Ascending aorta (tissue), 2 donors: ENCODE measurements at regions not wholly inside any gene's neighbourhood (a gene's known extent, or its start where the extent isn't known, plus 50 kb on each side); places are given as distances from the start of the nearest gene placed in this dataset.

Experiments
- DNase-seq, 2 donors: peaks; one replicate each; pipeline ENCODE4 v3.0.0-alpha.2; 2019; ENCODE audit warnings: low spot score in 2 of 2
- H3K27ac ChIP-seq, 2 donors: fragments of 200-600 bp; sonication (generic); one replicate each; pipeline ENCODE4 v1.5.1; 2016 to 2017; ENCODE audit warnings: mild to moderate bottlenecking in 1 of 2
- H3K27me3 ChIP-seq: fragments of 200-600 bp; sonication (generic); one replicate; pipeline ENCODE4 v1.5.1; 2017
- H3K36me3 ChIP-seq, 2 donors: fragments of 200-600 bp; sonication (generic); one replicate each; pipeline ENCODE4 v1.5.1; 2016
- H3K4me1 ChIP-seq, 2 donors: fragments of 200-600 bp; sonication (generic); one replicate each; pipeline ENCODE4 v1.5.1; 2016 to 2017; ENCODE audit warnings: mild to moderate bottlenecking in 1 of 2
- H3K4me3 ChIP-seq, 2 donors: fragments of 200-600 bp; sonication (generic); one replicate each; pipeline ENCODE4 v1.5.1; 2016 to 2017; ENCODE audit warnings: mild to moderate bottlenecking in 1 of 2
- H3K9me3 ChIP-seq, 2 donors: fragments of 200-600 bp; sonication (generic); one replicate each; pipeline ENCODE4 v1.5.1; 2016
- intact Hi-C: fragments of 100-400 bp; cut with DNase I; formaldehyde crosslinking; loops from one replicate; pipeline ENCODE4 v1.15.1; 2023
- TF ChIP-seq, protein P1 (sequence below), 3 experiments: fragments of 200-600 bp in 2 of 3; fragments of 450-650 bp in 1 of 3; sonication (generic) in 2 of 3; IDR thresholded peaks; one replicate each; pipeline ENCODE4 v1.5.1; 2016 to 2019; ENCODE audit warnings: antibody characterized with exemption in 3 of 3, mild to moderate bottlenecking in 1 of 3, moderate library complexity in 1 of 3

- TF ChIP-seq, protein P1, sequence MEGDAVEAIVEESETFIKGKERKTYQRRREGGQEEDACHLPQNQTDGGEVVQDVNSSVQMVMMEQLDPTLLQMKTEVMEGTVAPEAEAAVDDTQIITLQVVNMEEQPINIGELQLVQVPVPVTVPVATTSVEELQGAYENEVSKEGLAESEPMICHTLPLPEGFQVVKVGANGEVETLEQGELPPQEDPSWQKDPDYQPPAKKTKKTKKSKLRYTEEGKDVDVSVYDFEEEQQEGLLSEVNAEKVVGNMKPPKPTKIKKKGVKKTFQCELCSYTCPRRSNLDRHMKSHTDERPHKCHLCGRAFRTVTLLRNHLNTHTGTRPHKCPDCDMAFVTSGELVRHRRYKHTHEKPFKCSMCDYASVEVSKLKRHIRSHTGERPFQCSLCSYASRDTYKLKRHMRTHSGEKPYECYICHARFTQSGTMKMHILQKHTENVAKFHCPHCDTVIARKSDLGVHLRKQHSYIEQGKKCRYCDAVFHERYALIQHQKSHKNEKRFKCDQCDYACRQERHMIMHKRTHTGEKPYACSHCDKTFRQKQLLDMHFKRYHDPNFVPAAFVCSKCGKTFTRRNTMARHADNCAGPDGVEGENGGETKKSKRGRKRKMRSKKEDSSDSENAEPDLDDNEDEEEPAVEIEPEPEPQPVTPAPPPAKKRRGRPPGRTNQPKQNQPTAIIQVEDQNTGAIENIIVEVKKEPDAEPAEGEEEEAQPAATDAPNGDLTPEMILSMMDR (IDR thresholded peaks at IDR 0.05) = no peak
- Histone ChIP-seq H3K27ac (no peak overlapping the region), H3K4me1 (no peaks in the 10 kb centered on the region), H3K27me3 (no peaks in the 10 kb centered on the region), H3K9me3 (no peaks in the 10 kb centered on the region), H3K36me3 (no peaks in the 10 kb centered on the region), H3K4me3 (no peak overlapping the region)
- intact Hi-C loops = no loop called here
- no peak for DNase-seq
Observed at GRCh38 chr9:12516573-12516972, 176.6 kb upstream of the TYRP1 start.

DNA sequence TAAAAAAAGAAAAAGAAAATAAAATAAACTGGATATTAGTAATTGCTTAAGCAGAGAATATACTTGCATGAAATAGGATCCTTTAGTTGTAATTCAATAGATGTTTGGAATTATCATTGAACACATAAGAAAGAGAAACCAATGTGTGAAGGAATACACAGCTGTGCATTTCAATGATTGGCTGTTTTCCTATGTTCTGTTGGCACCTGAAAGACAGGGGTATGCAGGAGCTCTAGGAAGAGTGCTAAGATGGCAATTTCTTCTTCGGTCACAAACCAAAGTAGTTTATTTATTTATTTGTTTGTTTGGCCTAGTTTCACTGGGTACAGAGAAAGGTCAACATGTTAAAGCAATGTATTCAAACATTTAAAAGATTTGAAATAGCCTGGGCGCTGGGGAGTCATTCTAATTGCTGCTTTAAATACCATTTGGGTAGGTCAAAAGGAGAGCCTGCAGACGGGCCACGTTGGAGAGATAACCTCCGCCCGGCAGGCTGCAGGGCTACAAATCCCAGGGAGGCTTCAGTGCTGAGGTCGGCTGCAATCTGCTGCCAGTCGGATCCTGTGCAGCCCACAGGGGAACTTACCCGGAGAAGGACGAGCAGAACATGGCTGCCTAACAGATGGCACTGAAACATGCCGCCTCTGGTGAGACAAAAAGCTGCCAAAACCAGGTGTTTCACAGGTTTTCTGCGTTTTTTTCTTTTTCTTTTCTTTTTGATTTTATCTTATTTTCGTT, 154.2 kb upstream of the TYRP1 start:
- intact Hi-C loops = no loop called here
- DNase-seq = no peak
- TF ChIP-seq, protein P1 (IDR thresholded peaks at IDR 0.05) = no peak

DNA sequence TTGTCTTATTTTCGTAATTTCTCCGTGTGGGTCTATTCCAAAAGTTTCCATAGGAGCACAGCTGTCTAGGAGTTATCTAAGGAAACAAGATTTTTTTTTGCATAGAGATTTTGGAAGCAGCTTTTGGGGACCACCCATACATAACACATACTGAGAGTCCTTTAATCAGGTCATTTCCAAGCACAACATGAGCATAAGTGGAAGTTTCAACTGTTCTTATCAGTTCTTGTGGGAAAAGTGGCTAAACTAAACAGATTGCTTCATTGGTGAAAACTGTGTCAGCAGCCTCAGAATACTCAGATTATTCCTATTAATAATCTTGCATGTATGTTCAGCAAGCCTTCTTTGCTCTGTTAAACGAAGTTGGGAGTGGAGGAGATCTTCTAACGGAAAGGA, 153.6 kb upstream of the TYRP1 start:
- H3K9me3 ChIP-seq = no peaks in the 10 kb centered on the region
- no peaks in the 10 kb centered on the region for H3K4me1 ChIP-seq
- TF ChIP-seq, protein P1 (IDR thresholded peaks at IDR 0.05) = no peak
- H3K27me3 ChIP-seq = no peaks in the 10 kb centered on the region
- no peak for DNase-seq
- H3K36me3 ChIP-seq = no peaks in the 10 kb centered on the region
- intact Hi-C loops = no loop called here
- peak overlapping the region in 1 of 2 donors; percentile 42 for H3K4me3 ChIP-seq
- H3K27ac ChIP-seq = no peak overlapping the region

More for the DNA sequence above, 154.2 kb upstream of the TYRP1 start:
- Histone ChIP-seq H3K4me1 (no peaks in the 10 kb centered on the region), H3K27me3 (no peaks in the 10 kb centered on the region), H3K9me3 (no peaks in the 10 kb centered on the region), H3K4me3 (peak overlapping the region in 1 of 2 donors; percentile 42), H3K27ac (no peak overlapping the region), H3K36me3 (no peaks in the 10 kb centered on the region)

- Histone ChIP-seq H3K4me1 (no peaks in the 10 kb centered on the region), H3K27me3 (no peaks in the 10 kb centered on the region), H3K36me3 (no peaks in the 10 kb centered on the region), H3K9me3 (no peaks in the 10 kb centered on the region), H3K4me3 (no peak overlapping the region), H3K27ac (no peak overlapping the region)
- TF ChIP-seq, protein P1 (IDR thresholded peaks at IDR 0.05) = no peak
- DNase-seq = no peak
- intact Hi-C loops = no loop called here
Observed at GRCh38 chr9:12544700-12545099, 148.5 kb upstream of the TYRP1 start.

GRCh38 chr9:12554636-12555035, 138.5 kb upstream of the TYRP1 start:
- Histone ChIP-seq H3K36me3 (no peaks in the 10 kb centered on the region), H3K4me1 (no peaks in the 10 kb centered on the region), H3K27me3 (no peaks in the 10 kb centered on the region), H3K27ac (no peak overlapping the region), H3K9me3 (no peaks in the 10 kb centered on the region), H3K4me3 (no peak overlapping the region)
- TF ChIP-seq, protein P1 (IDR thresholded peaks at IDR 0.05) = no peak
- no peak for DNase-seq
- intact Hi-C loops = no loop called here
